H7 (cell line): ENCODE measurements at regions not wholly inside any gene's neighbourhood (a gene's known extent, or its start where the extent isn't known, plus 50 kb on each side); places are given as distances from the start of the nearest gene placed in this dataset.
"Not testable (repeated sequence)": the region's sequence is repeated elsewhere in the genome, so short reads cannot be mapped to it uniquely, and the experiment has no call there.

Experiments used
- DNase-seq: peaks from one replicate; pipeline ENCODE4 v3.0.0; 2012
- H3K27me3 ChIP-seq: 2 replicates; pipeline ENCODE4 v1.6.0; 2011; ENCODE audit warnings: mild to moderate bottlenecking, low read length; ENCODE audit not compliant: control insufficient read depth, insufficient read depth
- H3K36me3 ChIP-seq: replicated peaks from 2 replicates; pipeline ENCODE4 v1.5.1; 2011; ENCODE audit warnings: low read length; ENCODE audit not compliant: control insufficient read depth, insufficient read depth
- H3K4me3 ChIP-seq: 2 replicates; pipeline ENCODE4 v1.5.1; 2011; ENCODE audit warnings: low read depth, mild to moderate bottlenecking, control low read depth, low read length, moderate library complexity; ENCODE audit not compliant: insufficient read depth

GRCh38 chrX:114017086-114017485 lies 566.8 kb upstream of the HTR2C start:
- H3K27me3 ChIP-seq = no peaks in the 10 kb centered on the region
- H3K36me3 ChIP-seq = no peaks in the 10 kb centered on the region
- no peak for DNase-seq
- H3K4me3 ChIP-seq = no peak overlapping the region

GRCh38 chrX:114015966-114016365 lies 567.9 kb upstream of the HTR2C start:
- no peak overlapping the region for H3K4me3 ChIP-seq
- no peaks in the 10 kb centered on the region for H3K27me3 ChIP-seq
- no peak for DNase-seq
- H3K36me3 ChIP-seq = no peaks in the 10 kb centered on the region

- Histone ChIP-seq H3K27me3 (no peaks in the 10 kb centered on the region), H3K36me3 (no peaks in the 10 kb centered on the region), H3K4me3 (no peak overlapping the region)
- no peak for DNase-seq
Measured at GRCh38 chrX:114006664-114007063, 577.2 kb upstream of the HTR2C start.

GRCh38 chrX:113996781-113997180 lies 587.1 kb upstream of the HTR2C start:
- Histone ChIP-seq H3K27me3 (no peaks in the 10 kb centered on the region), H3K4me3 (no peak overlapping the region), H3K36me3 (no peaks in the 10 kb centered on the region)
- no peak for DNase-seq

GRCh38 chrX:113991720-113992119 lies 592.2 kb upstream of the HTR2C start:
- not testable (repeated sequence) for H3K27me3 ChIP-seq, DNase-seq, H3K36me3 ChIP-seq
- H3K4me3 ChIP-seq = peak overlapping the region; percentile 52

- DNase-seq, H3K36me3 ChIP-seq, H3K27me3 ChIP-seq: not testable (repeated sequence)
- H3K4me3 ChIP-seq = peak overlapping the region; percentile 52
Measured at GRCh38 chrX:113990669-113991068, 593.2 kb upstream of the HTR2C start.

- not testable (repeated sequence) for H3K4me3 ChIP-seq, DNase-seq, H3K27me3 ChIP-seq, H3K36me3 ChIP-seq
Measured at GRCh38 chrX:113988315-113988935, 595.5 kb upstream of the HTR2C start.

- H3K4me3 ChIP-seq = no peak overlapping the region
- H3K36me3 ChIP-seq = peaks cover 8% of the 10 kb centered on the region
- no peak for DNase-seq
- no peaks in the 10 kb centered on the region for H3K27me3 ChIP-seq
Measured at GRCh38 chrX:113986427-113986826, 597.5 kb upstream of the HTR2C start.

GRCh38 chrX:113982766-113983165 lies 601.1 kb upstream of the HTR2C start:
- no peak for DNase-seq
- peaks cover 13% of the 10 kb centered on the region for H3K36me3 ChIP-seq

GRCh38 chrX:113980953-113981352 lies 602.9 kb upstream of the HTR2C start:
- Histone ChIP-seq H3K36me3 (peaks cover 9% of the 10 kb centered on the region), H3K27me3 (no peaks in the 10 kb centered on the region), H3K4me3 (no peak overlapping the region)
- no peak for DNase-seq

More at GRCh38 chrX:113982766-113983165, 601.1 kb upstream of the HTR2C start:
- no peak overlapping the region for H3K4me3 ChIP-seq
- no peaks in the 10 kb centered on the region for H3K27me3 ChIP-seq

GRCh38 chrX:113977887-113978286 lies 606.0 kb upstream of the HTR2C start:
- H3K4me3 ChIP-seq = no peak overlapping the region
- no peaks in the 10 kb centered on the region for H3K27me3 ChIP-seq
- H3K36me3 ChIP-seq = peaks cover 8% of the 10 kb centered on the region
- no peak for DNase-seq

GRCh38 chrX:113975441-113975840 lies 608.4 kb upstream of the HTR2C start:
- Histone ChIP-seq H3K27me3 (no peaks in the 10 kb centered on the region), H3K4me3 (no peak overlapping the region), H3K36me3 (peaks cover 3% of the 10 kb centered on the region)
- no peak for DNase-seq

GRCh38 chrX:113974881-113975280 lies 609.0 kb upstream of the HTR2C start:
- Histone ChIP-seq H3K36me3 (peaks cover 2% of the 10 kb centered on the region), H3K27me3 (no peaks in the 10 kb centered on the region), H3K4me3 (no peak overlapping the region)
- DNase-seq = no peak

- peaks cover 2% of the 10 kb centered on the region for H3K36me3 ChIP-seq
Measured at GRCh38 chrX:113973706-113974105, 610.2 kb upstream of the HTR2C start.

GRCh38 chrX:113966791-113967190 lies 617.1 kb upstream of the HTR2C start:
- H3K4me3 ChIP-seq = no peak overlapping the region
- H3K36me3 ChIP-seq = no peaks in the 10 kb centered on the region
- DNase-seq = no peak
- H3K27me3 ChIP-seq = no peaks in the 10 kb centered on the region

More at GRCh38 chrX:113973706-113974105, 610.2 kb upstream of the HTR2C start:
- Histone ChIP-seq H3K4me3 (no peak overlapping the region), H3K27me3 (no peaks in the 10 kb centered on the region)
- DNase-seq = no peak

- no peak for DNase-seq
- Histone ChIP-seq H3K27me3 (no peaks in the 10 kb centered on the region), H3K36me3 (no peaks in the 10 kb centered on the region), H3K4me3 (no peak overlapping the region)
Measured at GRCh38 chrX:113962343-113962742, 621.5 kb upstream of the HTR2C start.
